ENCODE measurements at regions not wholly inside any gene's neighbourhood (a gene's known extent, or its start where the extent isn't known, plus 50 kb on each side); places are given as distances from the start of the nearest gene placed in this dataset.

GRCh38 chr10:91335147-91335546 is 75.0 kb upstream of the HECTD2 start:
- peak; percentile 13 for DNase-seq
- in situ Hi-C loops (cut with HindIII; ENCODE audit: low pct_ligation_motif_present, low pct_unique_long_range_greater_than_20kb, low sequenced_read_pairs) = no loop called here

DNA sequence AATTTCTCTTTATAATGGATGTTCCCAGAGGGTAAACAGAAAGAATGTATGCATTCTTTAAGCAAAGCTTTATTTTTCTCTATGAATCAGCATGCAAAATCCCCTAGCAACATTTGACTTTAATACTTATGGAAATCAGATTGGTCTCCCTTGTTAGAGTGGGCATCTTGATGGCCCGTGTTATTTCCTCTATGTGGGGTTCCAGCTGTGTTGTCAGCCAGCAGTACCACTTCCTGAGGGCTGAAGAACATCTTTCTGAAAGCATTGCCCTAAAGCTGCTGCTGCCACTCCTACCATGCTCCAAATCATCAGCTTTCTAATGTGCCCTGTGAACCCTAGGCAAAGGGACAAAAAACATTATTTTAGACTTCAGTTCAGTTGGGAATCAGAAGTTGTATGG is 70.4 kb upstream of the HECTD2 start:
- no peak for DNase-seq
- in situ Hi-C loops (cut with HindIII; ENCODE audit: low pct_ligation_motif_present, low pct_unique_long_range_greater_than_20kb, low sequenced_read_pairs) = no loop called here

- in situ Hi-C loops (cut with HindIII; ENCODE audit: low pct_ligation_motif_present, low pct_unique_long_range_greater_than_20kb, low sequenced_read_pairs) = no loop called here
- no peak for DNase-seq
Observed at GRCh38 chr10:91340613-91341362, 69.4 kb upstream of the HECTD2 start.

GRCh38 chr10:91341686-91342085 is 68.5 kb upstream of the HECTD2 start:
- in situ Hi-C loops (cut with HindIII; ENCODE audit: low pct_ligation_motif_present, low pct_unique_long_range_greater_than_20kb, low sequenced_read_pairs) = no loop called here
- DNase-seq = no peak

GRCh38 chr10:91343010-91343409 is 67.1 kb upstream of the HECTD2 start:
- DNase-seq = no peak
- in situ Hi-C loops (cut with HindIII; ENCODE audit: low pct_ligation_motif_present, low pct_unique_long_range_greater_than_20kb, low sequenced_read_pairs) = no loop called here

GRCh38 chr10:91344117-91344856 is 65.9 kb upstream of the HECTD2 start:
- in situ Hi-C loops (cut with HindIII; ENCODE audit: low pct_ligation_motif_present, low pct_unique_long_range_greater_than_20kb, low sequenced_read_pairs) = no loop called here

DNA sequence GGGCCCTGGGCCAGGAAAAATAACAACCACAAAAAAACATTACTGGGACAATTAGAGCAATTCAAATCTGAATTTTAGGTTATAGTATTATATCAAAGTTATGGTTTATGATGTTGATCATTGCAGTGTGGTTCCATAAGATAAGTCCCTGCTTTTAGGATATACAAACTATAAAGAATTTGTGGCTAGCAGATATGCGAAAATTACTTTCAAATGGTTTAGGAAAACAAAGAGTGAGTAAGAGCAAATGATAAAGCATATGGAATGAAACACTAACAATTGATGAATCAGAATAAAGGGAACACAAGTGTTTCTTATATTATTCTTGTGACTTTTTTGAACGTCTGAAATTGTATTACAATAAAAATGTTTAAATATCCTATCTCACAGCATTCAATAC is 64.4 kb upstream of the HECTD2 start:
- in situ Hi-C loops (cut with HindIII; ENCODE audit: low pct_ligation_motif_present, low pct_unique_long_range_greater_than_20kb, low sequenced_read_pairs) = no loop called here
- no peak for DNase-seq

More at GRCh38 chr10:91344117-91344856, 65.9 kb upstream of the HECTD2 start:
- no peak for DNase-seq

DNA sequence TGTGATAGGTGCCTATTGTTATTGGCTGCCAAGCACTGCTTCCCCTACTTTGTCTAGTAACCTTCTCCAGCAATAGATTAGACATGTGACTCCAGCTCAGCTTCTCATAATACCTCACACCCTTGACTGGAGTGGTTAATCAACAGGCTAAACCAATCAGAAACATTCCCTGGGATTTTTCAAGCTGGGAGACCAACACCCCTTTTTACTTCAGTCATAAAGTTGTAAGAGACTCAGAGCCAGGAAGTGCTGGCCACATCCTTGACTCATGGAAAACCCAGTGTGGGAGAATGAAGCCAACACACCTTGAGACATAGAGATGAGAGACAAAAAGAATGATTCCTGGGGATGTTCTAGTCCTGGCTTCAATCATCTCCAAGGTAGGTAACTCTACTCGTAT is 62.6 kb upstream of the HECTD2 start:
- DNase-seq = no peak
- in situ Hi-C loops (cut with HindIII; ENCODE audit: low pct_ligation_motif_present, low pct_unique_long_range_greater_than_20kb, low sequenced_read_pairs) = no loop called here

DNA sequence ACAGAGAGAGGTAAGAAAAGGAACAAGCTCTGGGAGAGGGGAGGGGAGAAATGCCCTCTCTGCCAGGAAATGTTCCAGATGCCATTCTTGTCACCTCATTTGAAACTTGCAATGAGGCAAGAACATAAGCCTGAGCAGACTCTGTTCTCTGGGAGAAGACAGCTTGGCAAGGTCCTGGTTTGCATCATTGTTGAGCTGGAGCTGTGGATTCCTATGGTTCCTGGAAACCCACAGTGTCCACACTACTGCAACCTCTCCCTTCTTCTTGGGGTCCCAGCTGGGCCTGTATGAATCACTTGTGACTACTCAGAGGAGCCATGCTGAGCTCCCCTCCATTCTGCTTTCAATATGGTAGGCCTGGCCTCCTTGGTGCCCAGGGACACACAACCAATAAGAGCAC is 60.8 kb upstream of the HECTD2 start:
- in situ Hi-C loops (cut with HindIII; ENCODE audit: low pct_ligation_motif_present, low pct_unique_long_range_greater_than_20kb, low sequenced_read_pairs) = no loop called here
- DNase-seq = peak; percentile 31

DNA sequence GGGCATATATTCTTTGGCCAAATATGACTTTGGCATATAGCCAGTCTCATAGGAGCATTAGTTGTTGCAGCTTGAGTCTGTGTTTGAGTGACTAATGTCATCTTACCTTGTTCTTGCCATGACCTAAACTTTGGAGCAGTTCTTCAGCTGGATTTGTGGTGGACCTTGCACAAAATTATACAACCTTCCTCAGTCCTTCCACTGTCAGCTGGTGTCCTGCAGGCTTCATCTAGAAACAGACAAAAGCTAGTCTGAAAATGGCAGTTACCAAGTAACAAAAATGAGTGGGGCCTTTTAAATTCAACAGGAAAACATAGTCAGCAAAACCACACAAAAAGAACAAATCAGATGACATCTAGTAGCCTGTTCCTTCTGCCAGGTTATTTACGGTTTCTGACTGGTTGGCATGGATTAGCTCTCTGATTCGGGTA is 59.5 kb upstream of the HECTD2 start:
- DNase-seq = no peak
- in situ Hi-C loops (cut with HindIII; ENCODE audit: low pct_ligation_motif_present, low pct_unique_long_range_greater_than_20kb, low sequenced_read_pairs) = no loop called here

- no peak for DNase-seq
- in situ Hi-C loops (cut with HindIII; ENCODE audit: low pct_ligation_motif_present, low pct_unique_long_range_greater_than_20kb, low sequenced_read_pairs) = no loop called here
Observed at GRCh38 chr10:91352760-91353159, 57.4 kb upstream of the HECTD2 start.

GRCh38 chr10:91354166-91355075 is 55.7 kb upstream of the HECTD2 start:
- in situ Hi-C loops (cut with HindIII; ENCODE audit: low pct_ligation_motif_present, low pct_unique_long_range_greater_than_20kb, low sequenced_read_pairs) = no loop called here
- DNase-seq = no peak

GRCh38 chr10:91355998-91356397 is 54.1 kb upstream of the HECTD2 start:
- in situ Hi-C loops (cut with HindIII; ENCODE audit: low pct_ligation_motif_present, low pct_unique_long_range_greater_than_20kb, low sequenced_read_pairs) = no loop called here
- no peak for DNase-seq

DNA sequence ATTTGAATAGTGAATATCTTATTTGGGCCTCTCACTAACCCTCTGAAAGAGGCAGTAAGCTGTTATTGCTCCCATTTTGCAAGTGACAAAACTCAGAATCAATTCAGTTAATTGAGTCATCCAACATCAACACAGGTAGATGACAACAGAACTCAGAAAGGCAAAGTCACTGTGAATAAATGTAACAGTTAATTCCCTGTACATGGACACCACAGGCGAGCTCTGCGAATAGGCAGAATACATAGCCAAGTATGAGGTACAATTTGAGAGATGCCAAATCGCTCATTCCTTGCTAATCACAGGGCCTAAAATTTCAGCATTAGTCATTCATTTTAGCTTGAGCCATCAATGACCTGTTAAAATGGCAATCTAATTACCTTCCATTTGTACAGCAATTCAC is 52.6 kb upstream of the HECTD2 start:
- no peak for DNase-seq
- in situ Hi-C loops (cut with HindIII; ENCODE audit: low pct_ligation_motif_present, low pct_unique_long_range_greater_than_20kb, low sequenced_read_pairs) = no loop called here

Data from ACHN (cell line).